ENCODE measurements at regions not wholly inside any gene's neighbourhood (a gene's known extent, or its start where the extent isn't known, plus 50 kb on each side); places are given as distances from the start of the nearest gene placed in this dataset.

- TF ChIP-seq, protein P1, sequence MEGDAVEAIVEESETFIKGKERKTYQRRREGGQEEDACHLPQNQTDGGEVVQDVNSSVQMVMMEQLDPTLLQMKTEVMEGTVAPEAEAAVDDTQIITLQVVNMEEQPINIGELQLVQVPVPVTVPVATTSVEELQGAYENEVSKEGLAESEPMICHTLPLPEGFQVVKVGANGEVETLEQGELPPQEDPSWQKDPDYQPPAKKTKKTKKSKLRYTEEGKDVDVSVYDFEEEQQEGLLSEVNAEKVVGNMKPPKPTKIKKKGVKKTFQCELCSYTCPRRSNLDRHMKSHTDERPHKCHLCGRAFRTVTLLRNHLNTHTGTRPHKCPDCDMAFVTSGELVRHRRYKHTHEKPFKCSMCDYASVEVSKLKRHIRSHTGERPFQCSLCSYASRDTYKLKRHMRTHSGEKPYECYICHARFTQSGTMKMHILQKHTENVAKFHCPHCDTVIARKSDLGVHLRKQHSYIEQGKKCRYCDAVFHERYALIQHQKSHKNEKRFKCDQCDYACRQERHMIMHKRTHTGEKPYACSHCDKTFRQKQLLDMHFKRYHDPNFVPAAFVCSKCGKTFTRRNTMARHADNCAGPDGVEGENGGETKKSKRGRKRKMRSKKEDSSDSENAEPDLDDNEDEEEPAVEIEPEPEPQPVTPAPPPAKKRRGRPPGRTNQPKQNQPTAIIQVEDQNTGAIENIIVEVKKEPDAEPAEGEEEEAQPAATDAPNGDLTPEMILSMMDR (IDR thresholded peaks at IDR 0.05) = no peak
- Histone ChIP-seq H3K9me3 (no peaks in the 10 kb centered on the region), H3K27me3 (replicated peaks; ENCODE audit: insufficient read depth) (no peaks in the 10 kb centered on the region), H3K27ac (no peak overlapping the region), H3K36me3 (no peaks in the 10 kb centered on the region), H3K4me1 (ENCODE audit: control insufficient read depth in 1 of 2, low read depth in 2 of 2) (no peaks in the 10 kb centered on the region), H3K4me3 (no peak overlapping the region)
- DNase-seq (ENCODE audit: low spot score) (no peak), ATAC-seq (ENCODE audit: insufficient number of reproducible peaks, low FRiP score, low read depth) (no peak)
Measured at GRCh38 chr2:144020047-144020446, 499.9 kb downstream of the ZEB2 start.

GRCh38 chr2:144015655-144016245 is 504.2 kb downstream of the ZEB2 start:
- no peaks in the 10 kb centered on the region for H3K4me1 ChIP-seq (ENCODE audit: control insufficient read depth in 1 of 2, low read depth in 2 of 2)
- ATAC-seq (ENCODE audit: insufficient number of reproducible peaks, low FRiP score, low read depth) (no peak), DNase-seq (ENCODE audit: low spot score) (no peak)
- no peak overlapping the region for H3K4me3 ChIP-seq
- H3K27me3 ChIP-seq (replicated peaks; ENCODE audit: insufficient read depth) = no peaks in the 10 kb centered on the region
- H3K9me3 ChIP-seq = no peaks in the 10 kb centered on the region
- H3K36me3 ChIP-seq = no peaks in the 10 kb centered on the region
- no peak overlapping the region for H3K27ac ChIP-seq
- TF ChIP-seq, protein P1 (IDR thresholded peaks at IDR 0.05) = no peak

DNA sequence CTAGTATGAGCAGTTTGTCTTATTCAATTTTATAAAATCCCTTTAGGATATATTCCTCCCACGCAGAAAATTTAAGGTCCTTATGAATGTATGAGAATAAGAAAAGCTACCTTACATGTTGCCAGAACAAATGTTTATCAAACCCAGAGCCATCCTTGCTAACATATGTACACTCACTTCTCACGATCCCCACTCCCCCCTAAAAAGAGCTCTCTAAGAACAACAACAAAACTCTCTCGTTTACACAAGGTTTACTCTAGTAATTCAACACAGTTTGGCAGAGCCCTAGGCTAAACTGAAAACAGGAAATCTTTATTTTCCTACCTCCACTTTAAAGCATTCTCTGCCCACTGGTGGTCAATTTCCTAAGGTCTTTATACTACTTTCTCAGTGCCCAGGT is 504.9 kb downstream of the ZEB2 start:
- TF ChIP-seq, protein P1 (IDR thresholded peaks at IDR 0.05) = no peak

DNA sequence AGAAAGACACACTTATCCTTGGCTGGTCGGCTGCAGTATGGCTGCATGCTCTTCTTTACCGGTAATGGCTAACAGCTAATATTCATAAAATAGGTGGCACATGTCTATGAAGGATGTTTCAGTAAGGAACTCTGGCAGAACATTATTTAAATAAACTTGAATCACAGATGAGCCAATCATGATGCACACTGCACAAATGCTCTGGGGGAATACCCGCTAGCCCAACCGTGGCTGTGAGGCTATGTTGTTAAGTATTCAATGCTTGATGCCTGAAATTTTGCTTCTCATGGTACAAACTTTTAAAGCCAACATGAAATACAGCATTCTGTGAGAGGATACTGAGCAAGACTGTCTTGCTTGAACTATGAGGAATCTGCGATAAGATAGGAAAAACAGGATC is 505.8 kb downstream of the ZEB2 start:
- Histone ChIP-seq H3K4me1 (ENCODE audit: control insufficient read depth in 1 of 2, low read depth in 2 of 2) (no peaks in the 10 kb centered on the region), H3K27ac (no peak overlapping the region), H3K27me3 (replicated peaks; ENCODE audit: insufficient read depth) (no peaks in the 10 kb centered on the region), H3K36me3 (no peaks in the 10 kb centered on the region), H3K9me3 (no peaks in the 10 kb centered on the region), H3K4me3 (no peak overlapping the region)
- no peak for DNase-seq (ENCODE audit: low spot score)
- ATAC-seq (ENCODE audit: insufficient number of reproducible peaks, low FRiP score, low read depth) = no peak
- TF ChIP-seq, protein P1 (IDR thresholded peaks at IDR 0.05) = no peak

More for the DNA sequence above, 504.9 kb downstream of the ZEB2 start:
- no peak for ATAC-seq (ENCODE audit: insufficient number of reproducible peaks, low FRiP score, low read depth)
- Histone ChIP-seq H3K4me3 (no peak overlapping the region), H3K4me1 (ENCODE audit: control insufficient read depth in 1 of 2, low read depth in 2 of 2) (no peaks in the 10 kb centered on the region), H3K9me3 (no peaks in the 10 kb centered on the region), H3K36me3 (no peaks in the 10 kb centered on the region), H3K27ac (no peak overlapping the region), H3K27me3 (replicated peaks; ENCODE audit: insufficient read depth) (no peaks in the 10 kb centered on the region)
- no peak for DNase-seq (ENCODE audit: low spot score)

GRCh38 chr2:144012304-144012703 is 507.6 kb downstream of the ZEB2 start:
- Histone ChIP-seq H3K27ac (no peak overlapping the region), H3K9me3 (no peaks in the 10 kb centered on the region), H3K27me3 (replicated peaks; ENCODE audit: insufficient read depth) (no peaks in the 10 kb centered on the region), H3K4me1 (ENCODE audit: control insufficient read depth in 1 of 2, low read depth in 2 of 2) (no peaks in the 10 kb centered on the region), H3K36me3 (no peaks in the 10 kb centered on the region), H3K4me3 (no peak overlapping the region)
- DNase-seq (ENCODE audit: low spot score) (no peak), ATAC-seq (ENCODE audit: insufficient number of reproducible peaks, low FRiP score, low read depth) (no peak)
- TF ChIP-seq, protein P1 (IDR thresholded peaks at IDR 0.05) = no peak

Measured in thoracic aorta (tissue), 2 donors.